K562 (cell line): ENCODE measurements at regions not wholly inside any gene's neighbourhood (a gene's known extent, or its start where the extent isn't known, plus 50 kb on each side); places are given as distances from the start of the nearest gene placed in this dataset.

Source experiments
- ETV5 ChIP-seq: sonication (generic); formaldehyde crosslinking; IDR thresholded peaks from 2 replicates; pipeline ENCODE4 v1.4.0; 2020; ENCODE audit warnings: low read depth, mild to moderate bottlenecking, missing genetic modification reagents
- FOXK1 ChIP-seq: sonication (generic); formaldehyde crosslinking; IDR thresholded peaks from 2 replicates; pipeline ENCODE4 v1.8.0; 2022; ENCODE audit warnings: missing genetic modification reagents, mild to moderate bottlenecking, borderline replicate concordance
- ZBTB8A ChIP-seq: fragments of 450-650 bp; IDR thresholded peaks from 2 replicates; pipeline ENCODE4 v1.6.1; 2018; ENCODE audit warnings: mild to moderate bottlenecking, moderate library complexity; ENCODE audit not compliant: partially characterized antibody
- TF ChIP-seq, protein P1 (sequence below): fragments of 450-650 bp; IDR thresholded peaks from 2 replicates; pipeline ENCODE4 v1.6.1; 2018; ENCODE audit not compliant: partially characterized antibody

DNA sequence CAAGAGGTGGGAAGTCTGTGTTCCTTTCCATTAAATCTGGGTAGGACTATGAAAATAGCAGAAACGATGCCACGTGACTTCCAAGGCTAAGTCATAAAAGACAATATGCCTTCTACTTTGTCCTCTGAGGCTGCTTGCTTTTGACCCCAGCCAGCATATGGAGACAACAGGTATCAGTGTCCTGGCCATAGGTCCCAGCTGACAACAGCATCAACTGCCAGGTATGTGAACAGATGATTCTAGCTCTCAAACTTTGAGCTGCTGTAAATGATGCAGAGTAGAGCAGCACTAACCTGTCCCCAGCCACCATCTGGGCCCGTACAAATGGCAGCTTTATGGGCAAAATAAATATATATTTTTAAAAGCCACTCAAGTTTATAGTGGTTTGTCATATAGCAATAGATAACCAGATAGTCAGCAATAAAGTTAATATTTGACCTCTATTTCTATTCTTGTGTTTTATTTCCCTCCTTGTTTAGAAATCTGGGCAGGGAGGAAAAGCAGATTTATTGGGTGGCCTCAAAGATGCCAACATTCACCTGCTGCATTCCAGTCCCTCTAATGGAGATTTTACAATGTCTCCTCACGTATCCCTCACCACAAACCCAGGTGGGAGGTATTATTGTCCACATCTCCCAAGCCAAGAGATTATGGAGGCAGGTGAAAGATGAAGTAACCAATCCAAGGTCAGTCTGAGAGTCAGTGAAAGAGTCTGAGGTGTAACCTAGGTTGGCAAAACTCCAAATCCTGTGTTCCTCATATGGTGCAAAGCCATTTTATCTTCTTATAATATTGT is 209.6 kb upstream of the LARGE1 start:
- TF ChIP-seq, protein P1, sequence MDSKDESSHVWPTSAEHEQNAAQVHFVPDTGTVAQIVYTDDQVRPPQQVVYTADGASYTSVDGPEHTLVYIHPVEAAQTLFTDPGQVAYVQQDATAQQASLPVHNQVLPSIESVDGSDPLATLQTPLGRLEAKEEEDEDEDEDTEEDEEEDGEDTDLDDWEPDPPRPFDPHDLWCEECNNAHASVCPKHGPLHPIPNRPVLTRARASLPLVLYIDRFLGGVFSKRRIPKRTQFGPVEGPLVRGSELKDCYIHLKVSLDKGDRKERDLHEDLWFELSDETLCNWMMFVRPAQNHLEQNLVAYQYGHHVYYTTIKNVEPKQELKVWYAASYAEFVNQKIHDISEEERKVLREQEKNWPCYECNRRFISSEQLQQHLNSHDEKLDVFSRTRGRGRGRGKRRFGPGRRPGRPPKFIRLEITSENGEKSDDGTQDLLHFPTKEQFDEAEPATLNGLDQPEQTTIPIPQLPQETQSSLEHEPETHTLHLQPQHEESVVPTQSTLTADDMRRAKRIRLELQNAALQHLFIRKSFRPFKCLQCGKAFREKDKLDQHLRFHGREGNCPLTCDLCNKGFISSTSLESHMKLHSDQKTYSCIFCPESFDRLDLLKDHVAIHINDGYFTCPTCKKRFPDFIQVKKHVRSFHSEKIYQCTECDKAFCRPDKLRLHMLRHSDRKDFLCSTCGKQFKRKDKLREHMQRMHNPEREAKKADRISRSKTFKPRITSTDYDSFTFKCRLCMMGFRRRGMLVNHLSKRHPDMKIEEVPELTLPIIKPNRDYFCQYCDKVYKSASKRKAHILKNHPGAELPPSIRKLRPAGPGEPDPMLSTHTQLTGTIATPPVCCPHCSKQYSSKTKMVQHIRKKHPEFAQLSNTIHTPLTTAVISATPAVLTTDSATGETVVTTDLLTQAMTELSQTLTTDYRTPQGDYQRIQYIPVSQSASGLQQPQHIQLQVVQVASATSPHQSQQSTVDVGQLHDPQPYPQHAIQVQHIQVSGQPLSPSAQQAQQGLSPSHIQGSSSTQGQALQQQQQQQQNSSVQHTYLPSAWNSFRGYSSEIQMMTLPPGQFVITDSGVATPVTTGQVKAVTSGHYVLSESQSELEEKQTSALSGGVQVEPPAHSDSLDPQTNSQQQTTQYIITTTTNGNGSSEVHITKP, result no peak
- no peak for TF ChIP-seq FOXK1 (CRISPR knock-in tag)
- no peak for TF ChIP-seq ETV5 (CRISPR knock-in tag)
- no peak for TF ChIP-seq ZBTB8A
